GM19397 (cell line): ENCODE measurements at regions not wholly inside any gene's neighbourhood (a gene's known extent, or its start where the extent isn't known, plus 50 kb on each side); places are given as distances from the start of the nearest gene placed in this dataset.
"Not testable (repeated sequence)": the region's sequence is repeated elsewhere in the genome, so short reads cannot be mapped to it uniquely, and the experiment has no call there.

Experiments
- ATAC-seq: cut with Tn5 transposase; IDR thresholded peaks from one replicate; pipeline ENCODE4 v1.9.1; 2021; ENCODE audit warnings: mild to moderate bottlenecking, moderate library complexity; ENCODE audit not compliant: unreplicated experiment

- no peak for ATAC-seq
These were observed 390.0 kb upstream of the SPAG17 start for GRCh38 chr1:118575060-118575459.

GRCh38 chr1:118564961-118565703 lies 380.1 kb upstream of the SPAG17 start:
- no peak for ATAC-seq

- peak; percentile 75 for ATAC-seq
These were observed 379.2 kb upstream of the SPAG17 start for GRCh38 chr1:118563981-118564951.

- no peak for ATAC-seq
These were observed 373.9 kb upstream of the SPAG17 start for GRCh38 chr1:118558933-118559332.

GRCh38 chr1:118556936-118557335 lies 371.9 kb upstream of the SPAG17 start:
- no peak for ATAC-seq

- ATAC-seq, result no peak
These were observed 370.6 kb upstream of the SPAG17 start for GRCh38 chr1:118555638-118556037.

- no peak for ATAC-seq
These were observed 350.9 kb upstream of the SPAG17 start for GRCh38 chr1:118535901-118536300.

GRCh38 chr1:118511922-118512321 lies 326.9 kb upstream of the SPAG17 start:
- not testable (repeated sequence) for ATAC-seq

GRCh38 chr1:118504867-118505266 lies 319.8 kb upstream of the SPAG17 start:
- ATAC-seq, result no peak

- ATAC-seq, result no peak
These were observed 319.2 kb upstream of the SPAG17 start for GRCh38 chr1:118504221-118504644.

- no peak for ATAC-seq
These were observed 318.7 kb upstream of the SPAG17 start for GRCh38 chr1:118503752-118504151.

GRCh38 chr1:118494998-118495397 lies 310.0 kb upstream of the SPAG17 start:
- ATAC-seq, result no peak

- no peak for ATAC-seq
These were observed 303.8 kb upstream of the SPAG17 start for GRCh38 chr1:118488787-118489186.

GRCh38 chr1:118487932-118488331 lies 302.9 kb upstream of the SPAG17 start:
- no peak for ATAC-seq

GRCh38 chr1:118487091-118487490 lies 302.1 kb upstream of the SPAG17 start:
- no peak for ATAC-seq

GRCh38 chr1:118486199-118486598 lies 301.2 kb upstream of the SPAG17 start:
- ATAC-seq, result no peak

- no peak for ATAC-seq
These were observed 300.7 kb upstream of the SPAG17 start for GRCh38 chr1:118485757-118486156.

GRCh38 chr1:118484893-118485292 lies 299.9 kb upstream of the SPAG17 start:
- ATAC-seq, result no peak

GRCh38 chr1:118483245-118484006 lies 298.4 kb upstream of the SPAG17 start:
- ATAC-seq, result no peak

- ATAC-seq, result no peak
These were observed 296.1 kb upstream of the SPAG17 start for GRCh38 chr1:118481126-118481525.

GRCh38 chr1:118479351-118479750 lies 294.3 kb upstream of the SPAG17 start:
- no peak for ATAC-seq
